ENCODE measurements at regions not wholly inside any gene's neighbourhood (a gene's known extent, or its start where the extent isn't known, plus 50 kb on each side); places are given as distances from the start of the nearest gene placed in this dataset.

GRCh38 chr9:107638521-107639310, 149.1 kb upstream of the KLF4 start:
- no peak for DNase-seq (ENCODE audit: low read depth in 2 of 3, low spot score in 1 of 3)

- DNase-seq (ENCODE audit: low read depth in 2 of 3, low spot score in 1 of 3): no peak
Observed at GRCh38 chr9:107637421-107638420, 148.2 kb upstream of the KLF4 start.

- DNase-seq (ENCODE audit: low read depth in 2 of 3, low spot score in 1 of 3): no peak
Observed at GRCh38 chr9:107636571-107637381, 147.2 kb upstream of the KLF4 start.

- DNase-seq (ENCODE audit: low read depth in 2 of 3, low spot score in 1 of 3): no peak
Observed at GRCh38 chr9:107635803-107636174, 146.2 kb upstream of the KLF4 start.

GRCh38 chr9:107635101-107635802, 145.7 kb upstream of the KLF4 start:
- no peak for DNase-seq (ENCODE audit: low read depth in 2 of 3, low spot score in 1 of 3)

GRCh38 chr9:107633406-107633805, 143.8 kb upstream of the KLF4 start:
- DNase-seq (ENCODE audit: low read depth in 2 of 3, low spot score in 1 of 3): no peak

- DNase-seq (ENCODE audit: low read depth in 2 of 3, low spot score in 1 of 3): no peak
Observed at GRCh38 chr9:107632661-107633060, 143.1 kb upstream of the KLF4 start.

- no peak for DNase-seq (ENCODE audit: low read depth in 2 of 3, low spot score in 1 of 3)
Observed at GRCh38 chr9:107632216-107632615, 142.6 kb upstream of the KLF4 start.

- DNase-seq (ENCODE audit: low read depth in 2 of 3, low spot score in 1 of 3): no peak
Observed at GRCh38 chr9:107631788-107632187, 142.2 kb upstream of the KLF4 start.

- no peak for DNase-seq (ENCODE audit: low read depth in 2 of 3, low spot score in 1 of 3)
Observed at GRCh38 chr9:107630156-107630555, 140.6 kb upstream of the KLF4 start.

GRCh38 chr9:107628444-107628843, 138.9 kb upstream of the KLF4 start:
- no peak for DNase-seq (ENCODE audit: low read depth in 2 of 3, low spot score in 1 of 3)

- DNase-seq (ENCODE audit: low read depth in 2 of 3, low spot score in 1 of 3): no peak
Observed at GRCh38 chr9:107627781-107628180, 138.2 kb upstream of the KLF4 start.

- DNase-seq (ENCODE audit: low read depth in 2 of 3, low spot score in 1 of 3): no peak
Observed at GRCh38 chr9:107626118-107626517, 136.5 kb upstream of the KLF4 start.

GRCh38 chr9:107625383-107625984, 135.9 kb upstream of the KLF4 start:
- no peak for DNase-seq (ENCODE audit: low read depth in 2 of 3, low spot score in 1 of 3)

- no peak for DNase-seq (ENCODE audit: low read depth in 2 of 3, low spot score in 1 of 3)
Observed at GRCh38 chr9:107624234-107624948, 134.8 kb upstream of the KLF4 start.

GRCh38 chr9:107621436-107621835, 131.9 kb upstream of the KLF4 start:
- DNase-seq (ENCODE audit: low read depth in 2 of 3, low spot score in 1 of 3): no peak

- no peak for DNase-seq (ENCODE audit: low read depth in 2 of 3, low spot score in 1 of 3)
Observed at GRCh38 chr9:107620801-107621200, 131.2 kb upstream of the KLF4 start.

- no peak for DNase-seq (ENCODE audit: low read depth in 2 of 3, low spot score in 1 of 3)
Observed at GRCh38 chr9:107620236-107620635, 130.7 kb upstream of the KLF4 start.

GRCh38 chr9:107615321-107615720, 125.8 kb upstream of the KLF4 start:
- no peak for DNase-seq (ENCODE audit: low read depth in 2 of 3, low spot score in 1 of 3)

- no peak for DNase-seq (ENCODE audit: low read depth in 2 of 3, low spot score in 1 of 3)
Observed at GRCh38 chr9:107614765-107615164, 125.2 kb upstream of the KLF4 start.

All from stimulated activated CD4-positive, alpha-beta T cell treated with anti-CD3 and anti-CD28 coated beads, Interleukin-12 subunit alpha, Interleukin-12 subunit beta, amount 100 ng/mL, for 48 hours (primary cell).